VCaP (cell line): ENCODE measurements at regions not wholly inside any gene's neighbourhood (a gene's known extent, or its start where the extent isn't known, plus 50 kb on each side); places are given as distances from the start of the nearest gene placed in this dataset.
A peak's percentile ranks its signal among the peaks of the same experiment; 100 is the strongest.

Experiments used
- H3K27ac ChIP-seq: fragments of 450-650 bp; 2 replicates; pipeline ENCODE4 v1.5.1; 2017
- CTCF ChIP-seq: fragments of 450-650 bp; conservative IDR thresholded peaks from 2 replicates; pipeline ENCODE4 v1.5.1; 2017; ENCODE audit warnings: mild to moderate bottlenecking, moderate library complexity

GRCh38 chr1:69269491-69269890 lies 298.2 kb upstream of the LRRC7 start:
- no peak overlapping the region for H3K27ac ChIP-seq
- TF ChIP-seq CTCF, result no peak

GRCh38 chr1:69271587-69272125 lies 296.1 kb upstream of the LRRC7 start:
- no peak overlapping the region for H3K27ac ChIP-seq
- no peak for TF ChIP-seq CTCF

GRCh38 chr1:69272684-69273083 lies 295.0 kb upstream of the LRRC7 start:
- no peak for TF ChIP-seq CTCF

GRCh38 chr1:69278923-69279322 lies 288.8 kb upstream of the LRRC7 start:
- no peak for TF ChIP-seq CTCF
- no peak overlapping the region for H3K27ac ChIP-seq

More at GRCh38 chr1:69272684-69273083, 295.0 kb upstream of the LRRC7 start:
- H3K27ac ChIP-seq, result peak overlapping the region; percentile 5; the same call in 1 of the 2 replicates

- TF ChIP-seq CTCF, result no peak
Measured at GRCh38 chr1:69283516-69283915, 284.2 kb upstream of the LRRC7 start.

GRCh38 chr1:69284508-69284907 lies 283.2 kb upstream of the LRRC7 start:
- H3K27ac ChIP-seq, result no peak overlapping the region
- TF ChIP-seq CTCF, result no peak

More at GRCh38 chr1:69283516-69283915, 284.2 kb upstream of the LRRC7 start:
- no peak overlapping the region for H3K27ac ChIP-seq

GRCh38 chr1:69288416-69288815 lies 279.3 kb upstream of the LRRC7 start:
- H3K27ac ChIP-seq, result no peak overlapping the region
- no peak for TF ChIP-seq CTCF
